NCI-H1417 (cell line): ENCODE measurements at regions not wholly inside any gene's neighbourhood (a gene's known extent, or its start where the extent isn't known, plus 50 kb on each side); places are given as distances from the start of the nearest gene placed in this dataset.
A peak's percentile ranks its signal among the peaks of the same experiment; 100 is the strongest.

Source experiments
- DNase-seq, 3 experiments: peaks; one replicate each; lab custom pipeline; 2025; lab: John Stamatoyannopoulos, UW

DNA sequence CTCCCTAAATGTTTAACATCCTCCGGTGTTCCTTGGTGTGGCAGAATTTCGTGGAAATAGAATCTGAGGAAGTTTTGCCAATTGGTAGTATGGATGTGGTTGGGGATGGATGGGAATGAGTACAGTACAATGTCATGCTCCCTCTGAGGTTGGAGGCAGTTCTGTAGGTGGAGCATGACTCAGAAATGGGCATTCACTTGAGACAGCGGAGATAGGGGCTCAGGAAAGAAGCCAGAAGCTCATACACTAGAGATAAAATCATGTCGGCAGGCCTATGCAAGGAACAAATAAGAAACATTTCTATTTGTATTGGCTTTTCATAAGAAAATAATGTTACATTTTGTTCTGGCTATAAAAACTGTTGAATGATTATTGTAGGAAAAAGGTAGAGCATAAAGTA, 196.0 kb downstream of the URB2 start:
- no peak for DNase-seq

DNA sequence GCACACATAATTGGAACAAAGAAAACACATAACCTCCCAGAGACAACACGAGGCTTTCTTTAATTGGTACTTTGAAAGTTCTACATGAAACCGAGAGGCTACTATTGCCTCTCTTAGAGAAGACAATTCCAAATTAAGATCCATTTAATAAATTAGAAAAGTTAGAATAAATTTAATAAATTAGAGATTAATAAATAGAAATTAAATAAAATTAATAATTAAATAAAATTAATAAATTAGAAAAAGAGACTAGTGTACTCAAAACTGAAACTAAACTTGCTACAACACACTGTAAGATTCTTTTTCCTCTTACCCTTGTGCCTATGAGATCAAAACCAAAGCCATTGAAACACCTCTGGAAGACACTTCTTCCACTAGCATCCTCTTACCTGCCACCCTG, 199.0 kb downstream of the URB2 start:
- DNase-seq: no peak

DNA sequence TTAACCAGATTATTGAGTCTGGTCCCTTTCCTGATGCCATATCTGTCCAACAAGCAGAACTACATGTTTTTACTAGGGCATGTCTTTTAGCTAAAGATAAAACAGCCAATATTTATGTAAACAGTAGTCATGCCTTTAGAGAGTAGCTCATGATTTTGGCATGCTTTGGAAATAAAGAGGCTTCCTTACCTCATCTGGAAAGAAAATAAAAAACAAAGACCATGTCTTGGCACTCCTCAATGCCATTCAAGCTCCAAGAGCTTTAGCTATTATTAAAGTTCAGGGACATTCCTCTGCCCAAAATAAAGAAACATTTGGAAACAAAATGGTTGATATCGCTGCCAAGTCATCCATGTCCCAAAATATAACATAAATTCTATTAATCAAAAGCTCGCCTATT, 202.4 kb downstream of the URB2 start:
- no peak for DNase-seq

DNA sequence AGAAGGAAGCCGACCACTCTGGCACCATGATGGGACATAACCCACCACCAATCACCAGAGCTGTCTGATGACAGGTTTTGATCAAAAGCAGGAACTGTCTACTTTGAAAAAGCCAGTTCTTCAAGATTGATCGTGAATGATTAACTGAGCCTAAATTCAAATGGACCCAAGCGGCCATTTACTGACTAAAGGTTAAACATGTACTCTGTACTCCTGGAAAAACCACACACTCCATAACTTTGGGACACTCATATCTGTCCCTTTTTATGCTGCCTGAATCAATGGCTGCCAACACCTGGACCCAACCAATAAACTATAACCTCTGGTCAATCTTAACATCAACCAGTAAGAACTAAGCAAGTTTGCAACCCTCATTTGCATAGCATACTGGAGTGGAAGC, 206.6 kb downstream of the URB2 start:
- no peak for DNase-seq

DNA sequence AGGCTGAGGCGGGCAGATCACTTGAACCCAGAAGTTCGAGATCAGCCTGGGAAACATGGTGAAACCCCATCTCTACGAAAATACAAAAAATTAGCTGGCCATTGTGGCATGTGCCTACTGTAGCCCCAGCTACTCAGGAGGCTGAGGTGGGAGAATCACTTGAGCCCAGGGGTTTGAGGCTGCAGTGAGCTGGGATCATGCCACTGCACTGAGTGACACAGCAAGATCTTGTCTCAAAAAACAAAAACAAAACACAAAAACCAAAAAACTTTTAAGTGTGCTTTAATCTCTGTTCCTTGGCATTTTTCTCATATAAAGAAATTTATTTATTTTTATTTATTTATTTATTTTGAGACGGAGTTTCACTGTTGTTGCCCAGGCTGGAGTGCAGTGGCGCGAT, 208.2 kb downstream of the URB2 start:
- no peak for DNase-seq

DNA sequence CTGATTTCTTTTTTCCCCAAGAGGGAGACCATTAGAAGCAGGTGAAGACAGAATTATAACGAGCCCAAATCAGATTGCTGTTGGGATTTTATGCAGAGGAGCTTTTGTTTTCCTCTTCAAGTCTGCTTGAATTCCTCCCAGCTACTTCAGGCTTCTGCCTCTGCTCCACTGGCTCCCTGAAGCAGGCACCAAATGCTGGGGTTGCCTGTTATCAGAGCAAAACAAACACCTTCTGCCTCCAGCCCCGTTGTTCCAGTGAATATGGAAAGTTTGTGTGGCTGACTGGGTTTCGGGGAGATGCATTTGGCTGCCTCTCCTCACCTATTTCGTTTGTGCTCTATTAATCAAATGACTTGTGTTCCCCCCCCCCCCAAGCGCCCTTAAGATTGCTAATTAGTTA, 209.2 kb downstream of the URB2 start:
- no peak for DNase-seq

DNA sequence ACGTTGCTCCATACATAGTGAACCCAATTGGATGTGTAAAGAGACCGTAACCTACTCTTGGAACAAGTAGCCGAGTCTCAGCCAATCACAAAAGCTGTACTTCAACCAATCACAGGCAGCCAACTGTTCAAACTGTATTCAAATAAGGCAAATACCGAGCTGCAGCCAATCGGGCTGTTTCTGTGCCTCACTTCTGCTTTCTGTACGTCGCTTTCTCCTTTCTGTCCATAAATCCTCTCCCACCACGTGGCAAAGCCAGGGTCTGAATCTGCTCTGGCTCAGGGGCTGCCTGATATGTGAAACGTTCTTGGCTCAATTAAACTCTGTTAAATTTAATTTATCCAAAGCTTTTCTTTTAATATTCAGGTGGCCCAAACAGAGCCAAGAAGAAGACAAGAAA, 210.3 kb downstream of the URB2 start:
- DNase-seq: no peak

DNA sequence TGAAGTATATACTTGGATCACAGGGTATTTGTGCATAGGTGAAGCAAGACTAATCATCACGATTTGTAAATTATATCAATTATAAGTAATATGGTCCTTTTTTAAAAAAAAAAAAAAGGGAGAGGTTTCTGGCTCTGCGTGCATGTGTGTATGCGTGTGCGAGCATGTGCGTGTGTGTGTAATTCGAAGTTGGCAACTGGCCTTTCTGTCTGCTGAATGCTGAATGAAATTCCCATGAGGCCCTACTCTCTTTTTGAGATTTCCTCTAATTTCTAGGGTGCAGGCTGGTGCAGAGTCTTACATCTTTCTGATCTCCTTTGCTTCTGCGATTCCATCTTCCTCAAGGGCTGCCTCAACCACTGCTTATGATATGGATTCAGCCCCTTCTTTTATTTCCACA, 212.2 kb downstream of the URB2 start:
- no peak for DNase-seq

DNA sequence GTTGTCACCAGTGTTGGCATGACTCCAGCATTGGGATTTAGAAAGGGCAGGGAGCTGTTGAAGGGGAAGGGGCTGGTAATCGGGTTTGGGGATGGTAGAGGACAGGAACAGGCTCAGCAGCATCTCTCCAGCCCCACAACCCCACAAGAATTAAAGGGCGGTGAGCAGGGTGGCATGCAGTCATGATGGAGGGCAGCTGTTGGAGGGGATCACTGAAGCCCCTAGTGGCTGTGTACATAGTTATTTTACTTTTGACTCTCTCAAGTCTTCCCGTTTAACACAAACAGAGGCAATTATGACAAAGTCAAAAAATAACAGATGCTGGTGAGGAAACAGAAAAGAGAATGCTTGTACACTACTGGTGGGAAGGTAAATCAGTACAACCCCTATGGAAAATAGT, 213.8 kb downstream of the URB2 start:
- no peak for DNase-seq

DNA sequence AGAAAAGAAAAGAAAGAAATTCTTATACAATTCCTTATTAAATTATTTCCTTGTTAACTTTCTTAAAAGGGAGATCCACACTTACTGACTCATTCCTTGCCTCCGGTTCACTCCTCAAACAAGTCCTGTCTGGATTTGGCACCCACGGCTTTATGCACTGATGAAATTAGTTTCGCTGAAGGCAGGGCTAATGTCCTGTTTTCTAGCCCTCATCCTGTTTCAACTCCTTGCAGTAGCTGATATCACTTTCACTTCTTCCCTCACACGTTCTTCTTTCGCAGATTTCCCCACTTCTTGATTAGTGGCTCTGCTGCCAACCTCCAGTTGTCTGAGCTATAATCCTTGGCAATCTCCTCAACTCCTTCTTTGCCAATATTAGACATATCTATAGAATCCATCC, 215.2 kb downstream of the URB2 start:
- DNase-seq: no peak

DNA sequence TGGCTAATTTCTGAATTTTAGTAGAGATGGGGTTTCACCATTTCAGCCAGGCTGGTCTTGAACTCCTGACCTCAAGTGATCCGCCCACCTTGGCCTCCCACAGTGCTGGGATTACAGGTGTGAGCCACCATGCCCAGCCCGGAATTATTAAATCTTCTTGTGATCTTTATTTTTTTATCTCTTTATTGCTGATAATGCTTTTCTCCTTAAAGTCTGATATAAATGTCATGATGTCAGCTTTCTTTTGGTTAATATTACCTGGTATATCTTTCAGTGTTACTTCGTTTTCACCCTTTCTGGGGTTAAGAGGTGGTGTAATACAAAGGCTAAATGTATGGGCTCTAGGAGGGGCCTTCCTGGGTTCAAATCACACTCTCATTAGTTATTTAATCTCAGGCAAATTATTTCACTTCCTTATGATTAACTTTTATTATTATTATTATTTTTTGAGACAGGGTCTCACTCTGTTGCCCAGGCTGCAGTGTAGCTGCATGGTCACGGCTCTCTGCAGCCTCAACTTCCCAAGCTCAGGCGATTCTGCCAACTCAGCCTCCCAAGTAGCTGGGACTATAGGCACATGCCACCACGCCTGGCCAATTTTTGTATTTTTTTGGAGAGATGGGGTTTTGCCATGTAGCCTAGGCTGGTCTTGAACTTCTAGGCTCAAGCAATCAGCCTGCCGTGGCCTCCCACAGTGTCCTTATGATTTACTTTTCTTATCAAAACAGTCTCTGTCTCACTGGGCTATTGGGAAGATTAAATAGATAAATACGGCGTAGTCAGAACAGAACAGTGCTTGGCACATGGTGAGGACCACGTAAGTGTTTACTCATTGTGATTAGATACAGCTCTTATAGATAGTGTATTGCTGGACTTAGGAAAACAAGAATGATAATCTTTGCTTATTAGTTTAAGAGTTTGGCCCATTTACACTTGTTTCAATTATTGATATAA, 216.5 kb downstream of the URB2 start:
- peak in 1 of 3 experiments; percentile 16 for DNase-seq

DNA sequence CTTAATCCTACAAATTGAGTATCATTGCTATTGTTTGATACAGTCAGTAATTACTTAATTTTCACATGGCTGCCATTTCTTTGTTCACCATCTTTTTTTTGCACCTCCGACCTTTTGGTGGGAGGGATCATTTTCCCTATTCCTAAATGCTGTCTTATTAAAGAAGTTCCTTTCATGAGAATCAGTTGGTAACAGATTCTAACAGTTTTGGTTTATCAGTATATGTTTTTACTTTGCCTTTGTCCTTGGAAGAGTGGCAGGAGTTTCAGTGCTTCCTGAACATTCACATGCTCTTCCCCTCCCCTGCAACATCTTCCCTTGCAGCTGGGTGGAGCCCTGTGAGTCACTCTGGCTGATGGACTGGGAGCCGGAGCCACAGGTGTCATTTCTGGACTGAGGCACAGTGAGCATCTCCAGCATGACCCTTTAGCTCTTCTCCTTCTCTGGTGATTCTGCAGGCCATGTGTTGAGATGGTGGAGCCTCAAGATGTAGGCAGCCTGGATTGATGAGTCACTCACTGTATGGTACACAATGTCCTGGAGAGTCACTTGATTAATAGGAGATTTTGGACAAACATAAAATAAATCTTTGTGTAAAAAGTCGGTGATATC, 217.7 kb downstream of the URB2 start:
- peak; percentile 13 to 60 (median 22) for DNase-seq

DNA sequence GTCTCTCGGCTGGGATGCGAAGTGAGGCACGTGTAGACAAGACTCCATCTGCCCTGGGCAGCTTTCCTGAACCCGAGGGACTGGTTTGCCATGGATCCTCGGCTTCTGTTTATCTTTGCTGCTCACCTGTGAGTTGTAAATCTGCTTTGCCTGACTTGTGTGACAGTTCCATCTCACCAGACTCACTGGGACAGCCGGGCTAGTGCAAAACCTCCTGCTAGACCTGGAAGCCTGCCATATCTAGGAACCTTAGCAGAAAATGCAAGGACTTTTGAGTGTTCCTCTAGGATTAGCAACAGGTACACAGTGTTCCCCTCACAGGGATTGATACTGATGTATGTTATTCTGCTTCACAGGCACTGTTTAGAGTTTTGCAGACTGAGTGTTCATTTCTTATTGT, 218.6 kb downstream of the URB2 start:
- peak; percentile 56 to 79 (median 58) for DNase-seq

DNA sequence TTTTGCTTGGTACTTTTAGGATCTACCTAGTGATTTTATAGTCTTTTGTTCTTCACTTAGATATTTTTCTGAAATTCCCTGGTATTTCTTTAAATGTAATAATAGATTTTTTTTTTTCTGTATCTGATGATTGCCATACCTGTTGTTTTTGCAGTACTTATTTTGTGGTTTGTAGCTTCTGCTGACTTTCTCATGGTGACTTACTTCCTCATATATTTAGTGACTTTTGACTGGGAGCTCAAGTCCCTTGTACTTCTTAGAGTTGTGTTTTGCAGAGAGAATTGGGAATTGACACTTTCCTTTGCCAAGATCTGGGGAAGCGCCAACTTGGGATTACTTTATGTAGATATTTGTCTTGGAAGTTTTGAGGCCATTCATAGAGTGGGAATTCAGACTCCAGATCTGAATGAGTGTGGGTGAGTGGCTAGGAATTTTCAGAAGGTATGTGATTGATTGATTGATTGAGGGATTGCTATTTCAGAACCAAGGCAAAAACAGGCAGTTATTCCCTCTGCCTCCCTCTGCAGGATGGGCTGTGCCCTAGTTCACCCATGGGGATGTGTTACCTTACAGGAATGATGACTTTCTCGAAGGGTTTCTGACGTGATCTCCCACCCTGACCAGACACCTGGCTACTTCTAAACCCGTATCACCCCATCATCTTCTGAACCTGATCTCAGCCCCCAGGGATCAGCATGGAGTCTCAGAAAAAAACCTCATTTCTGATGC, 219.5 kb downstream of the URB2 start:
- DNase-seq: no peak

DNA sequence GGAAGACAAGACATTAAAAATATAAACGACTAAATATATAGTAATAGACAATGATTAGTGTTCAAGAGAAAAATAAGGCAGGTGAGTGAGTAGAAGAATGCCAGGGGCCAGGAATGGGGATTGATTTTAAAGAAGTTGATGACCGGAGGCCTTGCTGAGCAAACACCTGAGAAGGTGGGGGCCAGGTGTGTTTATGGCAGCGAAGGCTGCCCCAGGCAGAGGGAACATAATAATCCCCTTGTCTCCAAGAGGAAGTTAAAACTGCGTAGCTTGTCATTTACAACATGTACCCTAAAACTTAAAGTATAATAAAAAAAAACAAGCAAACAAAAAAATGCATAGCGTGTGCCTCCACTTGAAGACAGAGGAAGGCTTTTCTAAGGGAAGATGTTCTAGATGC, 220.3 kb downstream of the URB2 start:
- no peak for DNase-seq

DNA sequence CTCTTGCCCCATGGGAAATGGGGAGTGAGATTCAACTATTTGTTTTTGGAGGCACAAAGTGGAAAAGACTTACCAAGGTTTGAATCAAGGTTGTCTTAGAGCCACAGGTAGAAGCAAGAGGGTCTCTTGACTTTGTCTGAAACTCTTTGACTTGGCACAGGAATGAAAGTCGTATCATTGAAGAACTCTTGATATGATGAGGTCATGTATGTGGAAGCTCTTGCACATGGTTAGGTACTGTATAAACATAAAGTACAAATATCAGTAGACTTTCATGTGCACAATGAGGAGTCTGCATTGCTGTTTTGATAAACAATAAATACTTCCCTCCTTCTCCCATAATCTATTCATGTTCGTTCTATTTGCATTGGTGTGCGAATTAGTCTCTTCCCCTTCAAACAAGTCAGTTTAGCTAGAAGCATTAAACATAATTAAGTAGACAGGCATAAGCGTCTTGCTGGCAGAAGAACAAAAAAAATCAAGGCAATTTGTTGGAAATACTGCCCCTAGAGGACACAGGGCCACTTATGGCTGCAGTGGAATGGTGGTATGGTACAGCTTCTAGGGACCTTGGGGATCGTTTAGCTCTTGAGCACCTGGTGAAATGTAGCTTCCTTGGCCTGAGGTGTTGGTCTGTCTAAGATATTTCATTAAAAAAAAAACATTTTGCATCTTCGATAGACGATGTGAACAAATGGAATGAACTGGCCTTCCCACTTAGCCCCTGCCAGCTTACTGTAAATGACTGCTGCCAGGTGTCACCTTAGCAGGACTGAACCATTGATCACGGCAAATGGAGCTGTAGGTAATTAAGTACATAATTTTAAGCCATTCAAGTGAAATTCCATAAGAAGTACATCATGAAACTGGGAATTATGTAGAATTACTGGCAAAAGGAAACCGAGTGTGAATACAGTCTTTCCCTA, 218.0 kb upstream of the GALNT2 start:
- DNase-seq: peak in 1 of 3 experiments; percentile 32

DNA sequence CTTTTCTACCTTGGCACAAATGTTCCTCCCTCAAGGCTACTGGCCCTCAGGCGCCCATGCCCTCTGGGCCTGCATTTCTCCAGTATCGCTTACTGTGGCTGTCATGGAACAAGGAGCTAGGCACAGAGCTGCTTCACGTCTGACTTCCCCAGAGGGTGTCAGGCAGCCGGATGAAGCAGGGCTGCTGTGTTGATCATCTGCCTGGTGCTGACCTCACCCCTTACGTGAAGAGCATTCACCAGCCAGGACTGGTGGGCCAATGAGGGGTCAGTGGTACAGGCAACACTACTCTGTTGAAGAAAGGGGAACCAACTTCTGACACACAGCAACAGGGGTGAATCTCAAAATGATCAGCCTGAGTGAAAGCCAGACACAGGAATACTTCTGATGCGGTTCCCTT, 215.5 kb upstream of the GALNT2 start:
- no peak for DNase-seq

DNA sequence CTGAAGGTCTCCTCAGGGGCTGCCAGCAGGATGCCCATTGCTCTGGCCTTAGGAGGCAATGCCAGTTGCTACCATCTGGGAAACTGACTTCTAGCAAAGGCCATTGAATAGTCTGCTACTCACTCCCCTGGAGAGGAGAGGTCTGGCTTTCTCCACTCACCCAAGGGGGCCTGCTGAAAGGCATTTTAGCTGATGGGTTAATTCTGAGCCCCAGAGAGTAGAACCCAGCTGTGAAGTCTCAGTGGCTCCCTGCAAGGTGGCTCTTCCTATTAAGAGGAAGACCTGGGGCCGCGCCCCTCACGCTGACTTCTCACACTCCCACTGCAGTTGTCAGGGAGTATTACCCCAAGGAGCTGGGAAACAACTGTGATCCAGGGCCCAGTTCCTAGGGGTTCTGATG, 213.3 kb upstream of the GALNT2 start:
- peak in 2 of 3 experiments; percentile 21 to 72 for DNase-seq

DNA sequence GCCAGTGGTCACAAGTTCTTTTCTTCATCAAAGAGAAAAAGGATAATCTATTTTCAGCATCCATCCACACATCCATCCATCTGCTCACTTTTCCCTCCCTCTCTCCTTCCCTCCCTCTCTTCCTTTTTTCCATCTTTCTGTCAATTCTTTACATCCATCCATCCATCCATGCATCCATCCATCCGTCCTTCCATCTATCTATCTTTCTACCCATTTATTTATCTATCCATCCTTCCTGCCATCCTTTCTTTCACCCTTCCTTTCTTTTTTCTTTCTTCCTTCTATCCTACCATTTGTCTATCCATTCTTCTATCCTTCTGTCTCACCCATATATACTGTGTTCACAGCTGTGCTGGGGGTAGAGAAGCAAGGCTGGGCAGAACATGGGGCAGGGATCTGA, 212.4 kb upstream of the GALNT2 start:
- no peak for DNase-seq

DNA sequence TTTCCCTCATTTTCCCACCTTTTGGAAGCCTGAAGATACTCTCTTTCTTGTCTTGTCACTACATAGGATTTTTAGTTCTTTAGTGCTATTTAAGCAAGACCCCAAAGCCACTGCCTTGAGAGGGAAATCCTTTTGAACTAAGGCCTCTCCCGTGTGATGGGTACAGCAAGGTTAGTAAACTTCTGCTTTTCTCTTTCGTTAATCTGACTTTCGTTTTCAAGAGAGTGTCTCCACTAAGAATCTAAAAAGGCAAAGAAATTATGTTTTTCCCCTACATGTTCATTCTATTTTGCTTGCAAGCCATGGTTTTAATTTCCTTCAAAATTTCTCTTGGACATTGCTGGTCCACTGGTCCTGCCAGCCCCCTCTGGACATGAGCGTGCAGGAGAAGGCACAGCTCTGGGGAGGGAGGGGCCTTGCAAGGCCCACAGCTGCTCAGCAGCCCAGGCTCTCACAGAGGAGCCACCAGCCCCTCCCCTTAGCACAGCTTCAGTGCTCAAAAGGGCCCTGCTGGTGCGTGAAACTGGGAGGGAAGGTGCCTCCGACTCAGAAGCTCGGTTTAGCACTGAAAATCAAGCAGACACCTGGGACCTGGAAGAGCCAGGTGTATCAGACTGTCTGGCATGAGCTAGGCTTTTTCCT, 210.9 kb upstream of the GALNT2 start:
- DNase-seq: peak in 1 of 3 experiments; percentile 26

DNA sequence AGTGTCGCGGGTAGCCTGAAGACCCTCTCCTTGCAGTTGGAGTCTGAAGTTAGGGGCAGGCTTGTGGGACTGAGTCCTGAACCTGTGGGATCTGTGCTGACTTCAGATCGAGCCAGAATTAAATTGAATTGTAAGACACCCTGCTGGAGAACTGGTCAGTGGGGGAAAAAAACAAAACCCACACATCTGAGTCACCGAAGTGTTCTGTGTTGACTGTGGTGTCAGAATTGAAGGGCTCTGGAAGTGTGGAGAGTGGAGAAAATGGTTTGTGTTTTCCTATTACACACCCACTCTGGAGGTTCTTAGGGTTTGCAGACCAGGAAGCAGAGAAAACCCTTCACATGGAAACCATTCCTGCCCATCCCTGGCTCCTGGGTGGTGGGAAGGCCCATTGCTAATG, 209.5 kb upstream of the GALNT2 start:
- DNase-seq: no peak
